Fibroblast of gingiva (primary cell): ENCODE measurements at regions not wholly inside any gene's neighbourhood (a gene's known extent, or its start where the extent isn't known, plus 50 kb on each side); places are given as distances from the start of the nearest gene placed in this dataset.

Experiments
- DNase-seq: peaks from one replicate; pipeline ENCODE4 v3.0.0-alpha.2; 2011; ENCODE audit warnings: low read depth

DNA sequence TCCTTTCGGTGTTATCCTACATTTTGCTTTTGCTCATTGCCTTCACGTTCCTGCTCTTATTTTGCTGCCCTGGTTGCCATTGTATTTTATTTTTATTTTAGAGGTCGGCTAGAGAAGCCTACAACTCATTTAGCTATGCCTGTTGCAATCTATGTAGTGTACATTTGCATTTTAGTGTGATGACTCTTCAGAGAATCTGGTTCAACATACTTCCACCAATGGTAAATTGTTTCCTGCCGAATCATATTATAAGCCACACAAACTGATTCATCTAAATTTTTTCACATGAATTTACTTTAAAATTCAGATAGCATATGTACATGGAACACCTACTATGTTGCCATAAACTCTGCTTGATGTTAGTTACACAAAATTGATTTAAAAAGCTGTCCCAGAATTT is 1596.9 kb downstream of the PLA2G4A start:
- no peak for DNase-seq

DNA sequence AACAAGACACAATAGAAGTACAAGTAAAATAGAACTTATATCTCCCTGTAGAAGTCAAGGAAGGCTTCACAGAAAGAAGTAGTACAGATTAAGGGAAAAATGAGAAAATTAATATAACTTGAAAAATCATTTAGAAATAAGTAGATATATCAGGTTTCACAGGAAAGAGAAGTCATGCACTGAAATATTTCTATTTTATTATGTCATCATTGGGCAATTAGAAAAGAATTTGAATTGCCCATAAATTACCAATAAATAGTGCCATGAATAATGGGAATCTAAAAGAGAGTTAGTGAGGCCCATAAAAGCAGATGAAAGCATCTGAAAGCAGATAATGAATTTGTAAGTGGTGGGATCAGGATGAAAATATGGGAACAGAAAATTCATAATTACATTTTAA is 1597.8 kb downstream of the PLA2G4A start:
- DNase-seq = no peak

DNA sequence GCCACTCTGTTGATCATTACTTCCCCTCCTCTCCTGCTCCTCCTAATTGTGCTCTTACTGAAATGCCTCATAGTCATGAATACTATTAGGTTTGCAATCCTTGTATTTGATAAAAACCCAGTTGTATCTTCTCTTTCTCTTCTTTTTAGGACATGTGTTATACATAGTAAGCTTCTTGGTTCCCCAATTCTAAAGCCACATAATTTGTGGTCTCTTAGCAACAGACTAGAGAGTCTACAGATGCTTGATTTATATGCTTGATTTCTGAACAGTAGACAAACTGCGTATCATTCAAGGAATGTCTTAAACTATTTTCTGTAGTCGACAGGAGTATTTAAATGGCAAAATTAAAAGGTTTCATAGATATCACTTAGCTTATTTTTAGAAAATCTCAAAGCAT is 1598.9 kb downstream of the PLA2G4A start:
- no peak for DNase-seq

DNA sequence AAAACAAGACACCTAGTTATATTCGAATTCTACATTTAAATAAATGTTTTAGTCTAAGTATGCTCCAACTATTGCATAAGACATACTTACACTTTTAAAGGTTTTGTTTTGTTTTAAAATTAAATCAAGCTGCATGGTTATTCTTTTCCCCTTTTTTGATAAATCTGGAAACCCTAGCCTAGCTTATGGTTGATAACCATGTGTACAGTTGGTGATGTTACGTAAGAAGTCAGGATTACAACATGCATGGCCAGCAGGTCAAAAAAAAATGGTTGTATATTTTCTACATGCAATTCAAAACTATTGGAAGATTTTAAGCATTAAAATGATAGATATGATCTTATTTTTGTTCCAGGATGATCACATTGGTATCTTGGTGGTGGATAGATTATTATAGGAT is 1600.6 kb downstream of the PLA2G4A start:
- no peak for DNase-seq

DNA sequence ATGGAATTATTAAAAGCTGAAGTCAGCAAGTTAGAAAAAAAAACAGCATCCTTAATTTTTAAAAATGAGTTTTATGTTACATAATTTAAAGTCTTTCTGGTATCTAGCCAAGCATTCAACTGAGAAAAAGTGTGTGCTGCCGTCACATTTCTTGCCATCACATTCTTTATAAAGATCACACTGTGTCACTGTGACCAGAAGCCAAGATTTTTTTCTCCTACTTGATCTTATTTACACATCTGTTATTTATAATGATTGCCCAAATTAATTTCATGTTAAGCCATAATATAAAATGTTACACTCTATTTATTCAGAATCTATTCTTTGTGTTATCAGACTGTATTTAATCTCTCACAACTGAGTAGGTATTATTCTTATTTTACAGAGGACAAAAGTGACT is 1603.7 kb downstream of the PLA2G4A start:
- DNase-seq = no peak

DNA sequence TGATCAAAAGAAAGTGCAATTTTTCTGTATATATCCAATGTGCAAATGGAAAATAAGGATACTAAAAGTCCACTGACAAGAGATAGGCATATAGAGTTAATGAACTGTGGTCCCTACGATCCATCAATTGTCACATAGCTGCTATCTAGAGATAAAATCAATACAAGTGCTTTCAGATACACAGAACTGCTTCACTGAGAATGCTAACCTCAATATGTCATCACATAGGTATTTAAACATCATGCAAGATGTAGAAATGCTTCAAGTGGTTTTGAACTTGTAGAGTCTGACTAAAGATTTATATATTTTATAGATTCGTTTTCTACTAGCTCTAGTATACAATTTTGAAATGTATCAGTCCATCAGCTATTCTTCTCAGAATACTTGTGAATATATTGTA is 1604.7 kb downstream of the PLA2G4A start:
- no peak for DNase-seq

DNA sequence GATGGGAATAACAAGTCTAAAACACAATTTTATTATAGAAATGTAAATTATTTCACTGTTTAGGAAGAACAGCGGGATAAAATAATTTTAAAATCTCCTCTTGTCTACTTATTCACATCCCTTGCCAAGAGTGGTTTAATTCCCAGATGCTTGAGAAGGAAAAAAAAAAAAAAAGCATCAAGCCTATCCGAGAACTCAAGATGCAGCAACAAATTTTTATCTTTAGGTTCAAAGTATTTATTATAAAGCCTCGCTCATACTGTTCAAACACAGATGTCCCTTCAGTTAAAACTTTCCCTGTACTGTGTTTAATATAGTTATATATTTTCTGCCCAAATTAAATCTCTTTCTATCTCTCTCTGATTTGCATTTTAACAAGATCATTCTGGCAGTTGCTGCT is 1615.8 kb downstream of the PLA2G4A start:
- no peak for DNase-seq

DNA sequence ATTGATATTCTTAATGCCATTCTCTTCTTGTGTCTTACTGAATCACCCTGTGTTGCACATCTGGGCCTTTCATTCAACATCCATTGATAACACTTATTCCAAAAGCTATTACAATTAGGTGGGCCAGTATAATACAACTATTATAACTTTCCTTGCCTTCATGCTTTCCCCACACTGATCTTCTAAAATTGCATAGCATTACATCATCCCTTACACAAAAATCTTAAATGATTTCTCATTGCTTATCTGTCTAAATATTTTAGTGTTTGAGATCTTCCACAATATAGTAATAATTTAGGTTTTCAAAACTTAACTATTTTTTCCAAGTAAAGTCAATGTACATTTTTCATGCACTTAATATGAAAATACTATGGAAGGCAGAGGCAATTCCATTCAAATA is 1634.1 kb downstream of the PLA2G4A start:
- DNase-seq = no peak

DNA sequence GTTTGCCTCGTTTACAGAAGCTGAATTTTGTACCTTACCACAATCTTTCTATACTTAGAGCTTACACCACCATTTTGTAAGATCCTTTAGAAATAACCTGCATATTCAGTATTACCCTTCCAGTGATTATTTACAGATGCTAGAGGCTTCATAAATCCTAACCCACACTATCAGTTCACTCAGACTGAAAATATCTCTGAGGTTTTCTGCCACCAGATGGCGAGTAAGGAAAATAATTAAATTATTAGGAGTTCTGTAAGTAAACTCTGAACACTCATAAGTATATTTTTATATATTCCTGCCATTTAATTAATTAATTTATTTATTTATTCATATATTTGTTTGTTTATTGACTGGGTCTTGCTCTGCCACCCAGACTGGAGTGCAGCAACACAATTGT is 1635.2 kb downstream of the PLA2G4A start:
- no peak for DNase-seq

DNA sequence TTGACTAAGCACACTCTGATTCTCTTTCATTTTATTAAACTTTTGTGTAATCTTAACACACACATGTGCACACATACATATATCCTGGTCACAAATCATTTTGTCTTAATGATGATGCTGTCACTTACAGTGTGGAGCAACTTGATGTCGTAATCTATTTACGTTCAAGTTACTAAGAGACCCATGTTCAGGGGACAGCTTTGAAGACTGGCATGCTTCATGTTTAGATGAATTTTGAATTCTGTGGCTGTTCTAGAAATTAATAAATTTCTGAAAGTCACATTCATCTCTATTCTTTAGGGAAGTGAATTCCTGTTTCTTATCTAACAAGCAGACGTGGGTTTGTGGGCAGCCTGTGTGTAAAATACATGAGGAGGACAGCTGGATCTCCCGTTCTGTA is 1637.8 kb downstream of the PLA2G4A start:
- DNase-seq = no peak

DNA sequence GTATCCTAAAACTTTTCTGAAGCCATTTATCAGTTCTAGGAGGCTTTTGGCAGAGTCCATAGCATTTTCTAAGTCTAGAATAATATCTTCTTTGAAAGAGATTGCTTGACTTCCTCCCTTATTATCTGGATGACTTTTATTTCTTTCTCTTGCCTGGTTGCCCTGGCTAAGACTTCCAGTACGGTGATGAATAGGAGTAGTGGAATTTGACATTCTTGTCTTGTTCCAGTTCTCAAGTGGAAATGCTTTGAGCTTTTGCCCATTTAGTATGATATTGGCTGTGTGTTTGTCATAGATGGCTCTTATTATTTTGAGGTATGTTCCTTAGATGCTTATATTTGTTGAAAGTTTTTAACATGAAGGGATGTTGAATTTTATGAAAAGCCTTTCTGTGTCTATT is 1647.9 kb downstream of the PLA2G4A start:
- no peak for DNase-seq

DNA sequence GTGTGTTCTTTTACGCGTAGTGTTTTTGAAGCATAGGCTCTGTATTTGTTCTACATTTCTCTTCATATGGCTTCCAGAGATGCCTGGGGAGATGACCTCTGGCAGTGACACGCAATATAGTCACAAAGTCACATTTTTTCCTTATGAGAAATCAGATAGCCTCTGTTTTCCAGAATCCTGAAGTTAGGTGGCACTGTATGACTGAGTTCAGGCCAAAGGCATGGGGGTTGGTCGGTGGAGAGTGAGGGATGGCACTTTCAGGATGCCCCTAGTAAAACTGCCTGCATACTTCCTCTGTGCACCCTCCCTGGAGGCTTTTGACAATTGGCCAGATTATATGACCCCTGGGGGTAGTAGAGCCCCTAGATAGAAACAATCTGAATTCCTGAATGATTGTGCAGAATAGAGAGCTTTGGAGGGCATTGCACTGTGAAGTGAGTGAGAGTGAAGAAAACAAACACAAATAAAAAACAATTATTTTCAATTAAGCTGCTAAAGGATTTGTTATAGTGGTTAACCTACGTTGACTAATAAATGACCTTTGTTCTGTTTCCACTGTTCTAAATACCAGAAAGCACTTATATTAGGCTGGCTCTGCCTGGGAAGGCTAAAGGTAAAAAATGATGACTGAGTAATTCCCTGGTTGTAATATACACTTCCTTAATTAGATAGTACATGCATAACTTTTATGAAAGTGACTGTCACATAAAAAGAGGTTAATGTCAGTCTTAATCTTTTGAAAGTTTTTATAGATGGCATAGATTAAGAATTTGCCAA is 1660.8 kb downstream of the PLA2G4A start:
- DNase-seq = no peak

DNA sequence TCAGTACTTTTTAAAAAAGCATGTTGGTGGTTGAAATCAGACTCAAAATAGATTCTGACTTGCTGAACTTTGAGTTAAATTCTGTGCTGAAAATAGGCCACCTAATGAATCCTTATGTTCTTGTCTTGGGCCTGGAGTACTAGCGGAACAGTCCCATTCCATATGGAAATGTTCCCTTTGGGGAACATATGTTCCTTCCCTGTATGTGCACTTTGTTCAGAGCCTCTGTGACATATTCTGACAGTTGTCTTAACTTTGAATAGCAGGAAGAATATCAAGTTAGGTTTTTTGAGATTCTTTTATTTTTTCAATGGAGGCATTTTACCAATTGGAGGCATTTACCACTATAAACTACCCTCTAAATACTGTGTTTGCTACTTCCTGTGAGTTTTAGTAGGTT is 1667.8 kb downstream of the PLA2G4A start:
- DNase-seq = no peak

DNA sequence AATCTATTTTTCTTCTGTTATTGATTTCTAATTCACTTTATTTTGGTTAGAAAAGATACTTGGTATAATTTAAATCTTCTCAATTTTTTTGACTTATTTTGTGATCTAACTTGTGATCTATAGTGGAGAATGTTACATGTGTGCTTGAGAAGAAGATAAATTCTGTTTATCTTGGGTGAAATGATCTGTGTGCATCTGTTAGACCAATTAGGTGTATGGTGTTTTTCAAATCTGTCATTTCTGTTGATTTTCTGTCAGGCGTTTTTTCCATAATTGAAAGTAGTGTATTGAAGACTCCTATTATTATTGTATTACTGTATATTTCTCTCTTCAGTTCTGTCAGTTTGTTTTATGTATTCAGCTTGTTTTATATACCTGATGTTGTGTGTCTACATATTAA is 1668.3 kb downstream of the PLA2G4A start:
- DNase-seq = no peak

DNA sequence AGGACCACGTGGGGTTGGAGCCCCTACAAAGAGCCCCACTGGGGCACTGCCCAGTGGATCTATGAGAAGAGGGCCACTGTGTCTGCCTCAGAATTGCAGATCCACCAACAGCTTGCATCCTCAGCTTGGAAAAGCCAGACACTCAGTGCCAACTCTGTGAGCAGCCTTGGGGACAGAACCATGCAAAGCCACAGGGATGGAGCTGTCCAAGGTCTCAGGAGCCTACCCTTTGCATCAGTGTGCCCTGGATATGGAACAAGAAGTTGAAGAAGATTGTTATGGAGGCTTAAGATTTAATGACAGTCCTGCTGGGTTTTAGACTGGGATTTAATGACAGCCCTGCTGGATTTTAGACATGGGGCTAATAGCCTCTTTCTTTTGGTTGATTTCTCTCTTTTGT is 1670.9 kb downstream of the PLA2G4A start:
- DNase-seq = no peak

DNA sequence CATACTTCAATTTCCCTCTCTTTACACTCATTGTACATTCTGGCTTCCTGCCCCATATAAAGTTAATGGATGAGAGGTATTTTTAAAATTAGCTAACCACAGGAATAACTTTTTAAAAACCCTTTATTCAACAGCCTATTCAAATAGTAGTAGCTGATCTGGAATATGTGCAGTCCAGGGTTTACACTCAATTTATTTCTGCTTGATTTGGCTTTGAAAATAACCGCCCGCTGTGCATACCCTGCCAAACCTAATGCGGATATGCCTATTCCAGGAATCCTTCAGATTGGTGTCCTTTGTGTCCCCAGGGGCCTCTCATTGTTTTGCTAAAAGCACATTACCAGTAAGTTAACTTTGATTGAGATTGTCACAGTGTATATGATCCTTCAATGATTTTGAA is 1686.2 kb downstream of the PLA2G4A start:
- DNase-seq = no peak

DNA sequence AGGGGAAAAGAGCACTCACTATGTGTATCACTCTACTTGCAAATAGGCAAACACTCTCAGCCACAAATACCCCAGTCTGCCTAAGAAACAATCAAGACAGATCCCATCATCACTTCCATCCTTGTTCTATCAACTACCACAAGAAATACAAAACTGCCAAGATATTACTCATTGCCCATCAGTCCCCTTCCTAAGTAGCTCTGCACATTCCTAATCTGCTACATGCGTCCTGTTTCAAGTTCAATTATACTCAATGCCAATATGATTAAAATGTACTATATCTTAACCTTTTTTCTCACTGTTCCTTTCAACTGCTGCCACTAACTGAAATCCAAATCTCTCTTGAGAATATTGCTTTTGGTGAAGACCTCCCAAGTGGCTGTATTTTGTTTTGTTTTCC is 1688.4 kb downstream of the PLA2G4A start:
- no peak for DNase-seq

DNA sequence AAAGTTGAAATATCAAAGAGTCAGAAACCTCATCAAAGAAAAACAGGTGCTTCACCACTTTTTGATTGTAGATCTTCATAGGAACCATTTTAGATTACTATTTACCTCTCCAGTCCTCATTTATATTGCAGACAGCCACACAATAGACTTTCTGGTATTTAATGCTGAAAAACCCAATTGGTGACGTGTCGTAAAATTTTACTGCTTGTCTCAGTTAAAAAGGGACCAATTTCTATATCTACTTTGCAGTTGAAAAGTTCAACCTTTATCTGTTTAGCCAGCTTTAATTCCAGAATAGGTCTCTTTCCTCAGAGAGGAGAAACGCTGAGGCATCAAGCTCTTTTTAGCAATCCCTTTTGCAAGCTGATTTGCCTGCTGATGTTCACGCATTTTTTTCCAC is 1722.4 kb downstream of the PLA2G4A start:
- DNase-seq = no peak

DNA sequence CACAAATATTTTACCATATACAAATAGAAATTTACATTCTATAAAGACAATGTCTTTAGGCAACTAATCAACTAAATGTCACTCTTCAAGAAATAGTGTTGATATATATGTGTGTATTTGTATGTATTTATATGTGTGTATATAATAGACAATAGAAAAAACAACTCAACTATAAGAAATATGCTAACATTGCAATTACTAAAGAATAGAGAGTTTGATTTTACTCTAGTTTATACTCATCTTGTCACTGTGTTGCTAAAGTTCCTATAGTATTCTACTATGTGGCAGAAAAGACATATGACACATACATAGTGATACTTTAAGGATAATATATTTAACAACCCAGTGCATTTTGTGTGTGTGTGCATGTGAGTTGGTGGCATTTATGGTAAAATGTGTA is 1728.3 kb downstream of the PLA2G4A start:
- no peak for DNase-seq

DNA sequence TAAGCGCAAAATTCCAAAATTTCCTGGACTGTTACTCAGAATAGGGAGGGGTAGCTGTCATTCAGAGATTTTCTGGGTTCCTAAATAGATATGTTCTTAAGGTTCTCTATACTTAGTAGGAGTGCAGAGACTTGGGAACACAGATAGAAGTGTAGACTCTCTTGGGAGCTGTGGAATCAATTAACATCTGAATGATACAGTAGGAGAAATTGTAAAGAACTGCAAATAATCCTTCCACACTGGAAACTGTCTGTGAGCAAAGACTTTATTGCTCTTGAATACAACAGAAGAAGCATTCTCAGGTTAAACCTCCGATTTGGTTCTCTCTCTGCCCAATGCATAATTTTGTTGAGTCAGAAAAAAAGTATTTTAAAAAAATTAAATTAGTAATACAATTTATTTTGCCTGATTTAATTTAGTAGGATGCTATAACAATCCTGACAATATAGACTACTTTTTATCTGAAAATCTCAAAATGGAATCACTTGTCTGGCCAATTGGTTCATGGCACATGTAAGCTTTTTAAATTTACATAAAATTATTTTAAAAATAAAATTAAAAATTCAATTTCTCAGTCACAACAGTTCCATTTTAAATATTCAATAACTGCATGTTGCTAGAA is 1754.3 kb downstream of the PLA2G4A start:
- no peak for DNase-seq

DNA sequence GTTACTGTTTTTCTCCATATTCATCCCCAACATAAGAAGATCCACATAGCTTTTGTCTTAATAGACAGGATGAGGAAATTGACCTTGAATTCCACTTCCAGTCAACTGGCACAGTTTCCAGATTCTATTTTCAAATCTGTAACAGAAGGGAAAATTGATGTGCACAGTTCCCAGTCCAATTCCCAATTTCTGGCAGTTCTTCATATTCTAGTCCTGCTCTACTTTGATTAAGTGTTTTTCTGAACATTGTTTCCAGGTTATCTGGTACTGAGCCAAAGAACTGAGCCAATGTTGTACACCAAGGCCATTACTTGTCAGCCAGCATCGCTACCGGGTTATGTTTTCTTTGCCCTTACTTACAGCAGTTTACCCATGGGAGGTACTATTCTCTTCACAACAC is 1755.4 kb downstream of the PLA2G4A start:
- DNase-seq = no peak

DNA sequence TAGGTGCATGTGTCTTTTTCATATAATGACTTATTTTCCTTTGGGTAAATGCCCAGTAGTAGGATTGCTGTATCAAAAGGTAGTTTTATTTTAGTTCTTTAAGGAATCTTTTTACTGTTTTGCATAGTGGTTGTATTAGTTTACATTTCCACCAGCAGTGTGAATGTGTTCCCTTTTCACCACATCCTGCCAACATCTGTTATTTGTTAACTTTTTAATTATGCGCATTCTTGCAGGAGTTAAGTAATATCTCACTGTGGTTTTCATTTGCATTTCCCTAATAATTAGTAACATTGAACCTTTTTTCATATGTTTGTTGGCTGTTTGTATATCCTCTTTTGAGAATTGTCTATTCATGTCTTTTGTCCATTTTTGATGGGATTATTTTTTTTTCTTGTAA is 1761.9 kb downstream of the PLA2G4A start:
- DNase-seq = no peak

DNA sequence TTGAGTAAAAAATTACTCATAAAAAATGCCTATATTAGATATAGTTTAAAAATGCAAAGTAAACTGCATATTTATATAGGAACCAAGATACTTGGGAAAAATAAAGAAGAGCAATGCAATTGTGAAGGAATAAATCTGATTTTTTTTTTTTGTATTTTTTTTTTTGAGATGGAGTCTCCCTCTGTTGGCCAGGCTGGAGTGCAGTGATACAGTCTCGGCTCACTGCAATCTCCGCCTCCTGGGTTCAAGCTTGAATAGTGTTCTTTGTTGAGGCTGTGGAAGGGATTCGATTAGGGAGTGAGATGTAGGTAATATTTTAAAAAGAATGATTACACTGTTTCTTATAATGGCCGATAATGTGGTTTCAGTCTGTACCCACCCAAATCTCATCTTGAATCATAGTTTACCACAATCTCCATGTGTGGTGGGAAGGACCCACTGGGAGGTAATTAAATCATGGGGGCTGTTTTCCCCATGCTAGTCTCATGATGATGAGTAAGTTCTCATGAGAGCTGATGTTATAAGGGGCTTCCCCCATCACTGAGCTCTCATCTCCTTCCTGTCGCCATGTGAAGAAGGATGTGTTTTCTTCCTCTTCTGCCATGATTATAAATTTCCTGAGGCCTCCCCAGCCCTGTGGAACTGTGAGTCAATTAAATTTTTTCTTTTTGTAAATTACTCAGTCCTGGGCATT is 1765.9 kb downstream of the PLA2G4A start:
- no peak for DNase-seq

DNA sequence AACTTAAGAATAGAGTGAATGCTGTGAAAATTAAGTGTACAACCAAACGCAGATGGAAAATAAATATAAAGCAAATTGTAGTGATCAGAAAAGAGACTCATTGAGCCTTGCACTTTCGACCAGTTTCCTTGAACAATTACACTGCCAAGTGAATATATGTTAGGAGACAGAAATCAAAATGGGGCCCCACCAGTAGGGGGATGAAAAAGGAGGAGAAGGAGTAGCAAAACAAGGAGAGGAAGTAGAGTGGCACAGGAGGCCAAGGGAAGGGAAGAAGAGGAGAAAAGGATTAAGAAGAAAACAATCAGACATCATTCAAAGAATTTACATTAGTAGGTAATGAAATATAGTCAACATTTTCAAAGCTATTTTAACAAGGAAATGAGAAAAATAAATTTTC is 1770.6 kb downstream of the PLA2G4A start:
- DNase-seq = no peak
